Activated CD4-positive, alpha-beta T cell treated with anti-CD3 and anti-CD28 coated beads, Interleukin-2, amount 50 U/mL, for 24 hours (primary cell): ENCODE measurements at regions not wholly inside any gene's neighbourhood (a gene's known extent, or its start where the extent isn't known, plus 50 kb on each side); places are given as distances from the start of the nearest gene placed in this dataset.

ENCODE experiments used
- DNase-seq, 2 donors: peaks; one replicate each; pipeline ENCODE4 v3.0.0-alpha.2; 2020; ENCODE audit warnings: low read depth in 1 of 2, low spot score in 1 of 2

DNA sequence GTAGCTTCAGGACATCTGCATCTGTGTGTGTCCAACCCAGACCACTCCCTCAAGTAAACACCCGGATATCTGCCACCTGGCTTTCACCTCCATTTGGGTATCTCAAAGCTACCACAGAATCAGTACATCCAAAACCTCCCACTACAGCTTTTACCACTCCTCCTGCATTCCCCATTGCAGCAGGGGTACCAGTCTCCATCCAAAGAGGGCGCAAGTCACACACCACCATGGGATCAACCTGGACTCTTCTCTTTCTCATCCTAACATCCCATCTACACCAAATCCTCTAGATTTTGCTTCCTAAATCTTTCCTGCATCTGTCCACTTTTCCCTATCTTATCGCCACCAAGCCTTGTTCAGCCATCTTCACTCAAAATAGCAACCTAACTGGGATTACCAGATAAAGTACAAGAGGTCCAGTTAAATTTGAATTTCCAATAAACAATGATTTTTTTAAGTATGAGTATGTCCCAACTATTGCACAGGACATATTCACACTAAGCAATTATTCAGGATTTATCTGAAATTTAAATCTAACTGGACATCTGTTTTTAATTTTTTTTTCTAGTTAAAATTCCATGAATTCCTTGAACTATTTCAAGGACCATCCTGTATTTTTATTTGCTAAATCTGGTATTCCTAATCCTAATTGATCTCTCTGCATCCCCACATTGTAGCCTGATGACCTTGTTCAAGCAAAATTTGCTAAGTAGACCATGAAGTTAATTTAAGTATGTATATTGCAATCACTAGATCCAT lies 164.3 kb upstream of the MLN start:
- DNase-seq: no peak

DNA sequence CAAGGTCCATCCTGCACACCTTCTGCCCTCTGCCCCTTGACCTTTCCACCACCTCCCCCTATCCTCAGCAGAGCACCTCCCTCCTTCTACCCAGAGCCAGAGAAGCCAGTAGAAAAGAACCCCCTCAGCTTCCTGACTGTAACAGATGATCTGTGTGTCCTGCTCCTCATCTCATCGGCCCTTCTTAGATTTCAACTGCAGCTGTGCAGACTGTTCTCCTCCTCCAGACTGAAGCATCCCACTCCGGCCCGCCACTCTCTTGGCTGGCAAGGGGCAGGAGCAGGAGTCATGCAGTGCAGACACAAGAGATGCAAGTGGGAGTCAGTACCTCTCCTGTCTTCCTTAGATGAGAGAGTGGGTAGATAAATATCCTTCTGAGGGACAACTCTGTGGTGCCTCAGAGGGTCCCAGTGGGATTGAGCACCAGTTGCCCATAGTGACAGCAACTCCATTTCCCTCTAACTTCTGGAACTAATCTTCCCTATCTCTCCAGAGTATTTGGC lies 163.5 kb upstream of the MLN start:
- no peak for DNase-seq

DNA sequence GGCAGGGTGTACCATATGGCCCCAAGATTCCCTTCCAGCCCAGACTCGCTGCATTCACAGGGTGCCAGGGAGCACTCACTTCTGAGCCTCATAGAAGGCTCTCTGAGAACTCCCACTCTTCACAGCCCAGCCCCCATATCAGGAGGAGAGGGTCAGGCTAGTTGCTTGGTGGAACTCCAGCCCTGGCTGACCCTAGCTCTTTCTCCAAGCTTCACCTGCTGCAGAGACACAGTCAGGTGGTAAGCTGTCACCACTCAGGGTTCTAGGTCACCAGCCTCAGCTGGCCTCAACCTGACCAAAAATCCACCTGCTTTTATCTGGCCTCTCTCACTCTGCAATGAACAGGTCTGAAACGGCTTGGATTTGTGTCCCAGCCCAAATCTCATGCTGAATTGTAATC lies 162.7 kb upstream of the MLN start:
- no peak for DNase-seq

DNA sequence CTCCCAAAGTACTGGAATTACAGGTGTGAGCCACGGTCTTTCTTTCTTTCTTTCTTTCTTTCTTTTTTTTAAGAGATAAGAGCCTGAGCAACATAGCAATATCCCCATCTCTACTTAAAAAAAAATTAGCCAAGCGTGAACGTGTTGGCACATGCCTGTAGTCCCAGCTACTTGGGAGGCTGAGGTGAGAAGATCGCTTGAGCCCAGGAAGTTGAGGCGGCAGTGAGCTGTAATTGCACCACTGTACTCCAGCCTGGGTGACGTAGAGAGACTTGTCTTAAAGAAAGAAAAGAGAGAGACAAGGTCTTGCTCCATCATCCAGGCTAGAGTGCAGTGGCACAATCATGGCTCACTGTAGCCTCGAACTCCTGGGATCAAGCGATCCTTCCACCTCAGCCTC lies 162.0 kb upstream of the MLN start:
- no peak for DNase-seq

DNA sequence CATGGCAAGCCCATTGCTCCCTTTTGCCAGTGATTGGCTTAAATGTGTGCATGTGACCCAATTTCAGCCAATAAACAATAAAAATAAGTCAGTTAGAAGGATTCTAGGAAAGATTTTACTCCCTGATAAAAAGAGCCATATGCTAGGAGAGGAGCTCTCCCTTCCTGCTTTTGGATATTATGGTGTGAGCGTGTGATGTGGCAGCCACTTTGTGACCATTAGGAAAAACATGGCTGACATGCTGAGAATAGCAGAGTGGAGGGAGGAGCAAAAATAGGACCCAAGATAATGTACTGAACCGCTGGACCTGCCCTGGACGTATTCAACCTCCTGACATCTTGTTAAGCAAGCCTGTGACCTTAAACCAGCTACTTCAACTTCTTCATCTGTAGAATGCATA lies 160.6 kb upstream of the MLN start:
- DNase-seq: no peak

- no peak for DNase-seq
Measured at GRCh38 chr6:33963136-33963750, 159.4 kb upstream of the MLN start.

GRCh38 chr6:33962246-33963027 lies 158.6 kb upstream of the MLN start:
- no peak for DNase-seq

DNA sequence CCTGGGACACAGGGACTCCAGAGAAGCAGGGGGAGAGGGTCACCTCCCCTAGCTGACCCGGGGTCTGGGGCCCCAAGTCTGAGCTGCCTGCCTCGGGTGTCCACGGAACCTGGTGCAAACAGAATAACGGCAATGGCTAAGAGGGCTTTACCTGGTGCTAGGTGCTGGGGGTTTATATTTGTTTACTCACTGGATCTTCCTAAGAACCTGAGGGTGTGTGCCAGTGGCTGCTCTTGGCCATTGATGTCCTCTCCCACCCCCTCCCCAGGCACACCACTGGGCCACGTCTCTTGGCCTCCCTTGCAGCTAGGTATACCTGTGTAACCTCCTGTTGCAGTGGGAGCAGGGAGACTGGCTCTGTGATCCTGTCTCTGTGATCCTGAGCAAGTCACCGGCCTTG lies 157.9 kb upstream of the MLN start:
- no peak for DNase-seq

- no peak for DNase-seq
Measured at GRCh38 chr6:33960345-33961313, 156.8 kb upstream of the MLN start.

- no peak for DNase-seq
Measured at GRCh38 chr6:33959661-33960344, 156.0 kb upstream of the MLN start.

DNA sequence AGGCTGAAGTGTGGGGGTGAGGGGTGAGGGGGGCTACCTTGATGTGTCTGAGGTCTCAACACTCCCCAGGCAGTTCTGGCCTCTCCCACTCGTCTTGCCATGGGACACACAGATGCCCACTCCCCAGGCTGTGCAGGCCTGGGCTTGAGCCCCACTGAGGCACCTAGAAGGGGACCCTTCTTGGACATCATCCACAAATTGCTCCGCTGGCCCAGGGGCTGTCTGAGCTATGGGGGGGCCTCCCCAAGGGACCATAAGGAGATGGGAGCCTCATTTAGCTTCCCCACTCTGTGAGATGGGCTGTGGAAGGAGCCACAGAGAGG lies 155.5 kb upstream of the MLN start:
- DNase-seq: no peak

- DNase-seq: no peak
Measured at GRCh38 chr6:33958526-33959328, 154.9 kb upstream of the MLN start.

DNA sequence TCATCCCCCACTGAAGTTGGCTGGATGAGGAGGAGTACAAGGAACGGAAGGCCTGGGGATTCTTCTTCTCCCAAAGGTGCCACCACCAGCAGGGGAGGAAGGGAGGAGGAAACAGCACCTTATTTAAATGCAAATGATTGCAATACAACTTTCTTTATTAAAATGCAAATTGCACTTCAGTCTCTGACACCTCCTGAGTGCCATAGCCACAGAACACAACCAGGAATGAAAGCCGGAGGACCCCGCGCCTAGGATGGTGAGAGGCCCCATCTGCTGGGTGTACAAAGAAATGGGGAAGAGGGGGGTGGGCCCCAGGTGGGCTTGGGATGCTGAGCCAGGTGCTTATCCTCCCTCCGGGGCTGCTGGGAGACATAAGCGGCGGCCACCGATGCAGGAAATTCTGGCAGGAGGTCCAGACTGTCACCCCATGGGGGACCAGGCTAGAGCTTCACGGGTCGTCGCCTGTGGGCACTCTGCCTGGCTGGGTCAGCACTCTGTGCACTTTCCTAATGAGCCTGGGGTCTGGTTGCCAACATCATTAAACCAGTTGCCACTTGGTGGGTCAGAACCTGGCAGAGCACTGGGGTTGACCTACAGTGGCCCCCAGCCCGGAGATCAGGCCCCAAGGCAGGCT lies 154.2 kb upstream of the MLN start:
- no peak for DNase-seq

DNA sequence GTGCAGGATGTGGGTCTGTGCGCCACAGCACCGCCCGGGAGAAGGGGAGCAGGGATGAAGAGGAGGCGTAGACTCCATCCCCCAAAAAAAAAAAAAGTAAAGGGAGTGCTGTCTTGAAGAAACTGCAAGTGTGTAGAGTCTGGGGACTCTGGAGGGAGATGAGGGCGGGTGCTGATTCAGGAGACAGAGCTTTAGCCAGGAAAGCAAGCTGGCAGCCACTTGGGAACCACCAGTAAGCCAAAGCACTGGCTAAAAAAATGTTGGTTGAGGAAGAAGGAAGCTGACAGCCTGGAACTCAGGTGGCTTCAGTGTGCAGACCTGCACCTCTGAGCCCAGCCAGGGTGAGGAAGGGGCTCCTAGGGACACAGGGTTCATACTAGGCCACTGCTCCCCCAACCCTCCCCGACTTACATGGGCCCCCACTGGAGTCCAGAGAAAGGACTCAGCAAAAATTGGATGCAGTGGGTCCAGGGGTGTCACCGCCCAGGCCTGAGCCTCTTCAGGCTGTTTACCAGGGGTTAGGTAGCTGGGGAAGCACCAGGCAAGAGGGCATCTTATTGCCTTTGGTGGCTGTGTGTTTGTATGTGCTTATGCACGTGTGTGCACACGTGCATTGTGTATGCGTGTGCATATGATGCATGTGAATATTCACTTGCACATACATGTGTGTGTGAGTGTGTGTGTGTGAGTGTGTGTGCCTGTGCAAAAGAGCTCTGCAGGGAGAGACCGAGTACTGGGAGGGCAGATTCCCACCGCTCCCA lies 153.5 kb upstream of the MLN start:
- DNase-seq: no peak

DNA sequence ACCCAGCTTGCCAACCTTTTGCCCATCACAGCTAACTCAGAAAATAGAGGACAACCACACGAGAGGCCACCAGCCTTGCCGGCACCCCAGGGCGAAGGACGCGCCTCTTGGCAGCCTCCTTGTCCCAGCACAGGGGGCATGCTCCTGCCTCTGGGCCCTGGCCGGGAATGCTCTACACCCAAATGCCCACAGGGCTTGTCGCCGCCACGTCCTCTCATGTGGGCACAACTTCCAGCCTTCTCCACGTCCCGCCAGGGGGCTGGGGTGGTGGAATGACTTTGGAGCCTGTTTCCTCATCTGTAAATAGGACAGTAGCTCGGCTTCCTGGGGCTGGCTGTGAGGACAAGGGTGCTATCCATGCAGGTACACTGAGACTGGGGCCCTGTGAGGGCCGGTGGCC lies 152.4 kb upstream of the MLN start:
- no peak for DNase-seq

GRCh38 chr6:33955566-33955965 lies 151.8 kb upstream of the MLN start:
- DNase-seq: no peak

DNA sequence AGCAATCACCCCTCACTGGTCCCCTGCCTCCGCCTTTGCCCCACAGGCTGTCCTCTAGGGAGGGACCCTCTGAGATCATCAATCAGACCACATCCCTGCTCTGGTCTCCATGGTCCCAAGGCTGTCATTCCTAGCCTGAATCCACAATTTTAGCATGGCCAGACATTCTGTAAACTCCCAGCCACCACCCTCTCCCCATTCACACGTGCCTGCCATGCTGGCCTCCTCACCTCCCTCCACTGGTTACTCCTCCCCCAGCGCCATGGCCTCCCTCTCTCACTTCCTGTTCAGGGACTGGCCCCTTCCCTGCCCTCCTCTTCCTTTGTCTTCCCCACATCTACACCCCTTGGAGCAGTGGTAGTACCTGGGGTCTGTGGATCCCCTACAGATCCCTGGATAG lies 150.7 kb upstream of the MLN start:
- no peak for DNase-seq

DNA sequence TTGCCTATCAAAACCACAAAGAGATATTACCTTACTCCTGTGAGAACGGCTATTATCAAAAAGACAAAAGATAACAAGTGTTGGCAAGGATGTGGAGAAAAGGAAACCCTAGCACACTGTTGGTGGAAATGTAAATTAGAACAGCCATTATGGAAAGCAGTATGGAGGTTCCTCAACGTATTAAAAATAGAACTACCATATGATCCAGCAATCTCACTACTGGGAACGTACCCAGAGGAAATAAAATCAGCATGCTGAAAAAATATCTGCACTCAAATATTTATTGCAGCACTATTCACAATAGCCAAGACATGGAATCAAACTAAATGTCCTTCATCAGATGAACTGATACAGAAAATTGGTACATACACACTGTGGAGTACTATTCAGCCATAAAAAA lies 149.4 kb upstream of the MLN start:
- no peak for DNase-seq

DNA sequence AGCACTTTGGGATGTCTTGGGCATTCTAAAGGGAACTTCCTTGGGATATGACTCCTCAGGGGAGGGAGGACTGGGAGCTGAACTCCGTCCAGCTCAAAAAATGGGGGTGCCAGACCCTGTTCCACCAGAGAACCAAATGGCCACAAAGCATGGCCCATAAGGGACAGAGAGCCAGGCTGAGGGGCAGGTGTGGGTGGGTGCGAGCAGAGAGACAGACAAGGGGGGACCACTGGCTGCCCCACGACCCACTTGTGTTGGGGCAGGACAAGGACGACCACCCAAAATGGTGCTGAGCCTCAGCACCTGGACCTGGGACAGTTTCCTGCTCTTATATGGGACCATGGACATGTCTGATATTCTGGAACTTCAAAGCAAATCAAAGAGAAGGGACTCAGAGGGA lies 148.2 kb upstream of the MLN start:
- no peak for DNase-seq
